ENCODE measurements at regions not wholly inside any gene's neighbourhood (a gene's known extent, or its start where the extent isn't known, plus 50 kb on each side); places are given as distances from the start of the nearest gene placed in this dataset.

DNA sequence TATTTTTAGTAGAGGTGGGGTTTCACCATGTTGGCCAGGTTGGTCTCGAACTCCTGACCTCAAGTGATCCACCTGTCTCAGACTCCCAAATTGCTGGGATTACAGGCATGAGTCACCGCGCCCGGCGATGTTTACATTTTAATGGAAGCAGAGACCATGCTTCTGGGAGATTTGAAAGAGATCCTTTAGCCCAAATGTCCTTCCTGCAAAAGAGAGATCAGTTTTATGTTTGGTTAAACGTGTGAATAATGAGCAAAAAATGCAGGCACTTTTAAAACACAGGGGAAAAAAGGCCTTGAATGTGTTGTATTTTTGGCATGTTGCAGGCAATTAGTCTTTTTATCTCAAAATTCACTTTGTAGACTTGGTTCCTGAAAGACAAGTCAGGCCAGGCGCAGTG lies 95.8 kb upstream of the ELOVL6 start:
- intact Hi-C loops (cut with micrococcal nuclease; ENCODE audit: unreplicated experiment) = no loop called here
- H3K27me3 ChIP-seq (ENCODE audit: control insufficient read depth, insufficient read depth, low read length) = no peaks in the 10 kb centered on the region
- in situ Hi-C loops (cut with HindIII; ENCODE audit: low pct_unique_long_range_greater_than_20kb, low sequenced_read_pairs) = no loop called here
- H3K27ac ChIP-seq (ENCODE audit: low read length) = no peak overlapping the region
- H3K9me3 ChIP-seq (ENCODE audit: control insufficient read depth, insufficient read depth, low read depth, low read length) = no peaks in the 10 kb centered on the region
- no peaks in the 10 kb centered on the region for H3K4me1 ChIP-seq (ENCODE audit: control insufficient read depth, insufficient read depth, low read length)
- CTCF ChIA-PET = no interaction called here
- no TSS peak for BruUV-seq (replicated peaks)
- TF ChIP-seq TCF7L2 (IDR thresholded peaks at IDR 0.05; ENCODE audit: low read depth, low read length) (no peak), POLR2AphosphoS5 (IDR thresholded peaks at IDR 0.05; ENCODE audit: low read depth, low read length) (no peak), SIN3A (IDR thresholded peaks at IDR 0.05; ENCODE audit: borderline replicate concordance, insufficient read depth, low read depth, low read length) (no peak)
- TF ChIP-seq, protein P1, sequence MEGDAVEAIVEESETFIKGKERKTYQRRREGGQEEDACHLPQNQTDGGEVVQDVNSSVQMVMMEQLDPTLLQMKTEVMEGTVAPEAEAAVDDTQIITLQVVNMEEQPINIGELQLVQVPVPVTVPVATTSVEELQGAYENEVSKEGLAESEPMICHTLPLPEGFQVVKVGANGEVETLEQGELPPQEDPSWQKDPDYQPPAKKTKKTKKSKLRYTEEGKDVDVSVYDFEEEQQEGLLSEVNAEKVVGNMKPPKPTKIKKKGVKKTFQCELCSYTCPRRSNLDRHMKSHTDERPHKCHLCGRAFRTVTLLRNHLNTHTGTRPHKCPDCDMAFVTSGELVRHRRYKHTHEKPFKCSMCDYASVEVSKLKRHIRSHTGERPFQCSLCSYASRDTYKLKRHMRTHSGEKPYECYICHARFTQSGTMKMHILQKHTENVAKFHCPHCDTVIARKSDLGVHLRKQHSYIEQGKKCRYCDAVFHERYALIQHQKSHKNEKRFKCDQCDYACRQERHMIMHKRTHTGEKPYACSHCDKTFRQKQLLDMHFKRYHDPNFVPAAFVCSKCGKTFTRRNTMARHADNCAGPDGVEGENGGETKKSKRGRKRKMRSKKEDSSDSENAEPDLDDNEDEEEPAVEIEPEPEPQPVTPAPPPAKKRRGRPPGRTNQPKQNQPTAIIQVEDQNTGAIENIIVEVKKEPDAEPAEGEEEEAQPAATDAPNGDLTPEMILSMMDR (IDR thresholded peaks at IDR 0.05) = no peak
- H3K4me3 ChIP-seq (ENCODE audit: low read depth in 2 of 2, low read length in 2 of 2) = no peak overlapping the region
- POLR2A ChIA-PET = no interaction called here
- no peak for DNase-seq (ENCODE audit: low read depth, low spot score)
- no peaks in the 10 kb centered on the region for H3K36me3 ChIP-seq (ENCODE audit: control insufficient read depth, insufficient read depth, low read length)
- no peak for ATAC-seq

DNA sequence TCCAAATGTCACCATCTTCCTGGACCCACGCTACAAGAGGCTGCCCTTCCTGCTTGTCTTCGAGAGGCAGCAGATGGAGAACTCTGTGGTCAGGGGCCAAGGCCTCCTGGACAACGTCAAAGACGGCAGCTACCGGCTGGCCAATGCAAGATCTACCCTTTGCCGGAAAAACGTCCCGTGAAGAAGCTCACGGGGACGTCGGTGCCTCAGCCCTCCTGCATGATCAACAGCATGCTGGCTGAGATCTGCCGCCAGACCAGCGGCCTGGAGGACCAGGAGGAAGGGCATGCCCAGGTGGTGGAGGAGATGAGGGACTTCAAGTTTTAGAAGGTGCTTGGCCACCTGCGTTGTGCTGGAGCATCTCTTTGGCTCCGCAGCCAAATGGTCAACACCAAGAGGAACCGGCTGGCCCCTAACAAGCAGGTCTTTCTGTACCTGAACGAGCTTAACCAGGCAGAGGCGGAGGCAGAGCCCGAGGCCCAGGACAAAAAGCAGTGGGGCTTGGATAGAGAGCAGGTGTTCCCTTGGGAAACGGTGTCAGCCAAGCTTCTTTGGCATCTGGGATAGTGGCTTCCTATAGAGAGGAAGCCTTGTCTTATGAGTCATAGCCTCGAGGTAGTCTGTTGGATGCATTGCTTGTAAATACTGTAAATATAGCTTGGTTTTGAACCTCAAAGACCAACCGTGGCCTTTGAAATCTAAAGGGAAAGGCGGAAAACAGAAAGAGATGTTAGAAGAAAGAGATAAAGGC lies 94.8 kb upstream of the ELOVL6 start:
- Histone ChIP-seq H3K4me3 (ENCODE audit: low read depth in 2 of 2, low read length in 2 of 2) (no peak overlapping the region), H3K36me3 (ENCODE audit: control insufficient read depth, insufficient read depth, low read length) (no peaks in the 10 kb centered on the region), H3K27ac (ENCODE audit: low read length) (no peak overlapping the region), H3K9me3 (ENCODE audit: control insufficient read depth, insufficient read depth, low read depth, low read length) (no peaks in the 10 kb centered on the region), H3K4me1 (ENCODE audit: control insufficient read depth, insufficient read depth, low read length) (no peaks in the 10 kb centered on the region), H3K27me3 (ENCODE audit: control insufficient read depth, insufficient read depth, low read length) (no peaks in the 10 kb centered on the region)
- TF ChIP-seq SIN3A (IDR thresholded peaks at IDR 0.05; ENCODE audit: borderline replicate concordance, insufficient read depth, low read depth, low read length) = no peak
- TF ChIP-seq POLR2AphosphoS5 (IDR thresholded peaks at IDR 0.05; ENCODE audit: low read depth, low read length) = no peak
- no peak for ATAC-seq
- no TSS peak for BruUV-seq (replicated peaks)
- CTCF ChIA-PET = no interaction called here
- intact Hi-C loops (cut with micrococcal nuclease; ENCODE audit: unreplicated experiment) = no loop called here
- in situ Hi-C loops (cut with HindIII; ENCODE audit: low pct_unique_long_range_greater_than_20kb, low sequenced_read_pairs) = no loop called here
- no peak for DNase-seq (ENCODE audit: low read depth, low spot score)
- POLR2A ChIA-PET = no interaction called here

DNA sequence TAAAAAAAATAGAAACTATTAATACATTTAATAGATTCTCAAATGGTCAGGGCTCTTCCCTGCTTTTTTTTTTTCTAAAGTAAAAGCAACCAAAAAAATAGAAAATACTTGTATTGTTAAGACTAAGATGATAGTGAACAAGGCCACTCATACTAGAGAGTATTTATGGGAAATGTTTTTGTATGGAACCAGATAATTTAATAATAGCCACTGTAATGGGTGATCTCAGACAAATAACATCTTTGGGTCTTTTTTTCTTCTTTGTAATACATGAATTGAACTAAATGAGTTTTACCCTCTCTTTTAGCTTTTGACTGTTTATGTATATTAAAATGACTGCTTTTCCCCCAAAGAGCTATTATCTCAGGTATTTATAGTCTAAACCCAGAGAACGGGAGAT lies 92.1 kb upstream of the ELOVL6 start:
- ATAC-seq (no peak), DNase-seq (ENCODE audit: low read depth, low spot score) (no peak)
- H3K9me3 ChIP-seq (ENCODE audit: control insufficient read depth, insufficient read depth, low read depth, low read length) = no peaks in the 10 kb centered on the region
- TF ChIP-seq SIN3A (IDR thresholded peaks at IDR 0.05; ENCODE audit: borderline replicate concordance, insufficient read depth, low read depth, low read length) (no peak), POLR2AphosphoS5 (IDR thresholded peaks at IDR 0.05; ENCODE audit: low read depth, low read length) (no peak), TCF7L2 (IDR thresholded peaks at IDR 0.05; ENCODE audit: low read depth, low read length) (no peak)
- TF ChIP-seq, protein P1 (IDR thresholded peaks at IDR 0.05) = no peak
- TF ChIP-seq, protein P2, sequence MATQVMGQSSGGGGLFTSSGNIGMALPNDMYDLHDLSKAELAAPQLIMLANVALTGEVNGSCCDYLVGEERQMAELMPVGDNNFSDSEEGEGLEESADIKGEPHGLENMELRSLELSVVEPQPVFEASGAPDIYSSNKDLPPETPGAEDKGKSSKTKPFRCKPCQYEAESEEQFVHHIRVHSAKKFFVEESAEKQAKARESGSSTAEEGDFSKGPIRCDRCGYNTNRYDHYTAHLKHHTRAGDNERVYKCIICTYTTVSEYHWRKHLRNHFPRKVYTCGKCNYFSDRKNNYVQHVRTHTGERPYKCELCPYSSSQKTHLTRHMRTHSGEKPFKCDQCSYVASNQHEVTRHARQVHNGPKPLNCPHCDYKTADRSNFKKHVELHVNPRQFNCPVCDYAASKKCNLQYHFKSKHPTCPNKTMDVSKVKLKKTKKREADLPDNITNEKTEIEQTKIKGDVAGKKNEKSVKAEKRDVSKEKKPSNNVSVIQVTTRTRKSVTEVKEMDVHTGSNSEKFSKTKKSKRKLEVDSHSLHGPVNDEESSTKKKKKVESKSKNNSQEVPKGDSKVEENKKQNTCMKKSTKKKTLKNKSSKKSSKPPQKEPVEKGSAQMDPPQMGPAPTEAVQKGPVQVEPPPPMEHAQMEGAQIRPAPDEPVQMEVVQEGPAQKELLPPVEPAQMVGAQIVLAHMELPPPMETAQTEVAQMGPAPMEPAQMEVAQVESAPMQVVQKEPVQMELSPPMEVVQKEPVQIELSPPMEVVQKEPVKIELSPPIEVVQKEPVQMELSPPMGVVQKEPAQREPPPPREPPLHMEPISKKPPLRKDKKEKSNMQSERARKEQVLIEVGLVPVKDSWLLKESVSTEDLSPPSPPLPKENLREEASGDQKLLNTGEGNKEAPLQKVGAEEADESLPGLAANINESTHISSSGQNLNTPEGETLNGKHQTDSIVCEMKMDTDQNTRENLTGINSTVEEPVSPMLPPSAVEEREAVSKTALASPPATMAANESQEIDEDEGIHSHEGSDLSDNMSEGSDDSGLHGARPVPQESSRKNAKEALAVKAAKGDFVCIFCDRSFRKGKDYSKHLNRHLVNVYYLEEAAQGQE (IDR thresholded peaks at IDR 0.05; ENCODE audit: insufficient read depth in 1 of 2, low read depth in 2 of 2, low read length in 1 of 2) = no peak
- no peaks in the 10 kb centered on the region for H3K36me3 ChIP-seq (ENCODE audit: control insufficient read depth, insufficient read depth, low read length)
- no peaks in the 10 kb centered on the region for H3K27me3 ChIP-seq (ENCODE audit: control insufficient read depth, insufficient read depth, low read length)
- ChIA-PET POLR2A (no interaction called here), CTCF (no interaction called here)
- intact Hi-C loops (cut with micrococcal nuclease; ENCODE audit: unreplicated experiment) (no loop called here), in situ Hi-C loops (cut with HindIII; ENCODE audit: low pct_unique_long_range_greater_than_20kb, low sequenced_read_pairs) (no loop called here)
- BruUV-seq (replicated peaks) = no TSS peak
- H3K4me1 ChIP-seq (ENCODE audit: control insufficient read depth, insufficient read depth, low read length) = no peaks in the 10 kb centered on the region
- H3K27ac ChIP-seq (ENCODE audit: low read length) = no peak overlapping the region
- H3K4me3 ChIP-seq (ENCODE audit: low read depth in 2 of 2, low read length in 2 of 2) = no peak overlapping the region
